ENCODE measurements at regions not wholly inside any gene's neighbourhood (a gene's known extent, or its start where the extent isn't known, plus 50 kb on each side); places are given as distances from the start of the nearest gene placed in this dataset.
"Not testable (repeated sequence)": the region's sequence is repeated elsewhere in the genome, so short reads cannot be mapped to it uniquely, and the experiment has no call there.

GRCh38 chr14:51581017-51581881 is 70.5 kb upstream of the FRMD6 start:
- DNase-seq = no peak

- no peak for DNase-seq
Observed at GRCh38 chr14:51582437-51582836, 69.3 kb upstream of the FRMD6 start.

GRCh38 chr14:51585055-51585454 is 66.7 kb upstream of the FRMD6 start:
- no peak for DNase-seq

- DNase-seq = no peak
Observed at GRCh38 chr14:51592836-51593235, 58.9 kb upstream of the FRMD6 start.

- DNase-seq = peak in 1 of 2 donors; percentile 21
Observed at GRCh38 chr14:51593397-51593796, 58.3 kb upstream of the FRMD6 start.

- DNase-seq = no peak
Observed at GRCh38 chr14:51595881-51596455, 55.7 kb upstream of the FRMD6 start.

GRCh38 chr14:51596488-51597117 is 55.1 kb upstream of the FRMD6 start:
- no peak for DNase-seq

GRCh38 chr14:51597261-51598001 is 54.3 kb upstream of the FRMD6 start:
- DNase-seq = no peak

- not testable (repeated sequence) for DNase-seq
Observed at GRCh38 chr14:51598924-51599600, 52.6 kb upstream of the FRMD6 start.

- DNase-seq = no peak
Observed at GRCh38 chr14:51600658-51601057, 51.1 kb upstream of the FRMD6 start.
